ENCODE measurements at regions not wholly inside any gene's neighbourhood (a gene's known extent, or its start where the extent isn't known, plus 50 kb on each side); places are given as distances from the start of the nearest gene placed in this dataset.

DNA sequence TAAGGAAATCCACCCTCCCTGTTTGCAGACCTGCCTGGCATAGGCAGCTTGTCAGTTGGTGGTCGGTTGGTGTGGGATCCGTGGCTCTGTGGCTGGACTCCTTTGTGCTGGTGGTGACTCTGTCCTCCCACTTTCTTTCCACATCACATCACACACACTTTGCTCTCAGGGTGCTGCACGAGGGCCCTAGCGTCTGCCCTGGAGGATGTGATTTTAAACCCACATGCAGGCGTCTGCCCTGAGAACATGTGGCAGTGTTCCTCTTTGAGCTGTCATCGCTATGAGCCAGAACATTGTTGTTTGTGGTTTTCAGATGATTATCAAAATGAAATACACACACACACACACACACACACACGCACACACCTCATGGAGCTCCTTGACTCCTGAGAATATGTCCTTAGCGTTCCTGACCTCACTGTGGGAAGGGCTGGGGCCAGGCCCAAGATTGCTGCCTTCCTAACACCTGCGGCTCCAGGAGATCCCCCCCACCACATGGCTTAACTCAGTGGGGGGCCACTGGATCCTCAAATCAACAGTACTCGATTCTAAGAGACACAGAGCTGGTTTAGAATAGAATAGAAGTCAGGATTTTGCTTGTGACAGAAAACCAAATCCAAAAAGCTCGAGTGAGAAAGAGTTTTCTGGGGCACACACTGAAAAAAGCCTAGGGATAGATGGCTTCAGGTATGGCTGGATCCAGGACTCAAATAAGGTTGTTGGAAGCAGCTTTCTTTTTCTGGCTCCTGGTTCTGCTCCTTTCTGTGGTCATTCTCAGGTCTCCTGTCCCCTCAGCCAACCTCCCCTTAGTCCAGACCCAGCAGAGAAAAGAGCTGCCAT lies 54.8 kb downstream of the RTP5 start:
- DNase-seq: no peak

DNA sequence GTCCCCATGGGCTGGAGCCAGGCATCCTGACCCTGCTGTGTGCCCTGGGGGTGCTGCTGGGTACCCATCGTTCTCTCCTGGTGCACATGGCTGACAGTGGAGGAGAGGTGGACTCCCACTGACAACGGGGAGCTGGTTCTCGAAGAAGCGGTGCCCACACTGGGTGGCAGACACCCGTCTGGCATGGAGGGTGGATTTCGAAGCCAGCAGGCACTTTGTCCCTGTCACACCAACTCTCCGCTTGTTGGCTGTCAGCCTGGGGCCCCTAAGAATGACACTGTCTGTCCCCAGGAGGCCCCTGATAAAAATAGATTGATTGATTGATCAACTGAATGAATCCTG lies 55.4 kb downstream of the RTP5 start:
- DNase-seq: no peak

DNA sequence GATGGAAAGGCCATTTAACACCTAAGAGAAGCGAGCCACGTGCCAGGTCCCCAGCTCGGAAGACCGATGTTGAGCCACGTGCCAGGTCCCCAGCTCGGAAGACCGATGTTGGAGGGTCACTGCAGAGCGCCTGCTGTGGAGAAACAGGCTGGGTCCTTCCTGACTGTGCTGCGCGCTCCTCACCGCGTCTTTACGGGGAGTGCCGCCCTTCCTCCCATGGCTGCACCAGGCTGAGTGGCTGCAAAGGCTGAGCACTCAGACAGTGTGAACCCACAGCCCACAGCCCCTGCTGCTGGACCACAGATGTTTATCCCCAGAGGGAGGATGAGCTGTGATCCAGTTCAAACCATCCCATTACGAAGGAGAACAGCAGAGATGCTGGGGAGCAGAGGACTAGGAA lies 55.7 kb downstream of the RTP5 start:
- DNase-seq: no peak

GRCh38 chr2:241925821-241926441 lies 56.4 kb downstream of the RTP5 start:
- no peak for DNase-seq

DNA sequence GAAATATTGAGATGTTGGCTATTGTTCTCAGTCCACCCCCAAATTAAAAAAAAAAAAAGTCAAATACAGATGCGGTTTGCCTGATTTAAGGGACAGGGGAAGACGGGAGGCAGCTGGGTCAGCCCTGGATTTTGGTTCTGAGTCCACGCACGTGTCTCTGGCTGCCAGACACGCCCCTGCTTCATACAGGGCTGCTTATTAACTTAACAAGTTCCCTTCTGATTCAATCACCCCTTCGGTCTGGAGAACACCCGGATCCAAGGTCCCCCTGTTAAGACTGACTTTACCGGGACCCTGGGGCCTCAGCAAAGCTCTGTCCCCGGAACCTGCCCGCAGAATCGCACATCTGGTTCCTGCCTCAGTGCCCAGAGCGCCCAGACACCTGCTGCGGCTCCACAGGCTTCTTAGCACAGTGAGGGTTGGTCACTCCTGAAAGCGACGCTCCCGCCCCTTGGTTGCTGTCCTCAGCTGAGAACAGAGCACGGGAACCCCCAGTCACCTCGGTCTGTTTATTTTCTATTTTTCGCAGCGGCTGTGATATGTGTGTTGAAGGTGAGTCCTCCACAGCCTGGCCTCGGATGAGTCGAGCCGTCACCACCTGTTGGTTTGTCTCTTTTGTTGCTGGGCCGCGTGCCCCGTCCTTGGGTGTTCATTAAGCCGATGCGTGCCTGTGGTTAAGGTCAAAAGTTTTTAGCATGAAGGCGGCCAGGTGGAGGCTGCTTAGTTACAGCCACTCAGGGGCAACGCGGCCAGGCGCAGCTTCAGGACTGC lies 57.2 kb downstream of the RTP5 start:
- no peak for DNase-seq

GRCh38 chr2:241929551-241930490 lies 60.3 kb downstream of the RTP5 start:
- DNase-seq: no peak

GRCh38 chr2:241931084-241931975 lies 61.8 kb downstream of the RTP5 start:
- DNase-seq: no peak

- DNase-seq: no peak
Observed at GRCh38 chr2:241931976-241932898, 62.7 kb downstream of the RTP5 start.

DNA sequence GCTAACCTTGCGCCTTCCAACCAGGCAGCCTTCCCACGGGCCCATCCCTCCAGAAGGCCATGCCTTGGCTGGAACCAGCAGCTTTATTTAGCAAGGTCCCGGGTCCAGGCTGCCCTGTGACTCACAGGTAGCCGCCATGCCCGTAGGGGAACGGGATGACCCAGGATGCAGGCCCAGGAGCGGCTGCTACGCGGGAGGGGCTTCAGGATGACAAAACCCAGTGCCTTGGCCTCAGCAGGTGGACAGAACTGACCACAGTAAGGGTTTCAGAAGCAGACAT lies 63.3 kb downstream of the RTP5 start:
- no peak for DNase-seq

DNA sequence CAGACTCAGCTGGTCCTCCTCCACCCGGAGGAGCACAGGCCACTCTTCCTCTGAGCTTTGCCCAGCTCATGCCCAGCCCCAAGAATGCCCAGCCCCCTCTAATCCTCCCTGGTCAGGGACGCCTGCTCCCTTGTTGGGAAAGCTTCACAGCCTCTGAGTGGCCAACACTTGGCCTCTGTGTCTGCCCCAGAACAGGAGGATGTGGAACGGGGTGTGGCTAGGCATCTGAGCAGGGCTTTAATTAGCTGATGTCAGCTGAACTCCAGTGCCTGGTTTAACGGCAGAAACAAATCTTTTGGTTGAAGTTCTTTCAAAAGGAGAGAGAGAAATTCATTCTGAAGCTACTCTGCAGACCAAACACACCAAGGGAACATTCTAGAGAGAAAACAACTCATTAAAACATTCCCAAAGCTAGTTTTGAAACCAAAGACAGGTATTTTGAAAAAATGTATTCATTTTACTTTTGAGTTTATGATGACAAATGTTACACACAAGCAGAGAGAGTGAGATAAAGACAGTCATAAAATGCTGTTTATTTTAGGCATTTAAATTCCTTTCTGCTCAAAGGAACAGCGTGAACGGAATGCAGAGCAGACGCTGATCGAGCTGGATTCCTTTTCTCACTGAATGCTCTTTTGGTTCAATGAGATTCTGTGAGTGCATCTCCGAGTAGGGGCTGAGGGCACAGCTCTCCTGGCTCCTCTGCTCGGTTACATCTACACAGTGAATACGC lies 63.8 kb downstream of the RTP5 start:
- DNase-seq: peak; percentile 78

DNA sequence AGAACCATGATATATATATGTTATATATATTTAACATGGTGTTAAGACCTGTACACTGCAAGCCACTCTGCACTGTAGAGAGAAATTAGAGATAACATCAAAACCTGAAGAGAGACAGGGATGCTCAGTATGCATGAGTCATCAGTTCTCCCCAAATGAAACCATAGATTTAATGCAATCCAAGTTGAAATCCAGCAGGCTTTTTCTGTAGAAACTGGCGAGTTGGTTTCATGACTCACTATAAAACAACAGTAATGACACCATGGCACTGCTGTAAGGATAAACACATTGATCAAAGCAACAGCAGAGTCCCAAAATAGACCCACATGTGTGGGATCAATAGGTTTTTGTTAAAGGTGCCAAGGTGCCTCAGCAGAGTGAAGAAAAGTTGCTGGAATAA lies 65.8 kb downstream of the RTP5 start:
- DNase-seq: no peak

DNA sequence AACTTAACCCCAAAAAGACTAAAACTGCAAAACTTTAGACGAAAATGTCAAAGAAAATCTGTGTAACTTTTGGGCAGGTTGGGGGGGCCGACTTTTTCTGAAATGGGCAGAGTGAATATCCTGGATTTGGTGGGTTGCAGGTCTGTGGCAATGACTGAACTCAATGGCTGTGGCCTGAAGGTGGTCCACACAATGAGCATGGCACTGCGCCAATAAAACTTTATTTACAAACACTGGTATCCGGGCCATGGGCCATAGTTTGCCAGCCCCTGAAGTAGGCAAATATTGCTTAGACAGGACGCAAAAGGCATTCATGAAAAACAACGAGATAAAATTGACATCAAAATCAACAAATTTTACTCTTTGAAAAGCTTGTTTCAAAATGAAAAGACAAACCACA lies 66.2 kb downstream of the RTP5 start:
- DNase-seq: no peak

- no peak for DNase-seq
Observed at GRCh38 chr2:241936457-241937133, 67.1 kb downstream of the RTP5 start.

- no peak for DNase-seq
Observed at GRCh38 chr2:241937297-241937696, 67.8 kb downstream of the RTP5 start.

- DNase-seq: no peak
Observed at GRCh38 chr2:241939541-241939940, 70.0 kb downstream of the RTP5 start.

DNA sequence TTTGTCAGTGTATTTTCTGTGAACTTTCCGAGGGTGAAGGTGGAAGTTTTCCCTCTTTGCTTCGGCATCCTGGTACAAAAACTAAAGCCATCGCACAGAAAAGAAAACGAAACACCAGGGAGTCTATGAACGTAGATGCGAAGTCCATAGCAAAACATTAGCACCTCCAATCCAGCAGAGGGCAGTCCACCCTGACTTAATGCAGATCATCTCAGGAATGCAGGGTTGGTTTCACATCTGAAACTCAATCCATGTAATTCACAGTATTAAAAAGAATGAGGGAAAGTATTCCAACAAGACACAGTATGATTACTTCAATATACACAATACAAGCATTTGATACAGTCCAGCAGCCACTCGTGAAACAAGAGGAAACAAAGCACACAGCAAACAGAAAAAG lies 70.8 kb downstream of the RTP5 start:
- DNase-seq: no peak

DNA sequence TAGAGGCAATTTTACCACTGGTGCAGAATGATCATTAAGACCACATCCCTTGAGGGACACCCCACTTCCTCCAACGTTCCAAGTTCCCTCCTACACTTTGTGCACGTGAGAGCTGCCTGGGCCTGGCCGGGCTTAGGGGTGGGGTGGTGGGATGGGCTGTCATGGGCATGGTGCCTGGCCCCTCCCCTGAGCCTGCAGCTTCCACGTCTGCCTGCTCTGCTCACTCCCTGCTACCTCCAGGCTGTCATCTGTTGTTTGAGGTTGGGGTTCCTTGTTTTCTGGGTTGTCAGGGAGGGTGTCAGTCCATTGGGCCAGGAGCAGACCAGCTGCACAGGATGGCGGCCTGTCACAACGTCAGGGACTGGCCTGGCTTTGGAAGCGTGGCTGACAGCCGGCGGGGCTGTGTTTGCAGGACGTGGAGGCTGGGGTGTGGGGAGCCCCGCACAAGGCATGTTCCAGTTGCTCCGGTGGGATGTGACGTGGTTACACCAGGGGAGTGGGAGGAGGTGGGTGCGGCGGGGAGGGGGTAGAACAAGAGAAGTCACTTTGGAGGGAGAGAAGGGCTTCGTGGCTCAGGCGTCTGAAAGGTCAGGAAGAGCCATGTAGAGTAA lies 72.3 kb downstream of the RTP5 start:
- no peak for DNase-seq

GRCh38 chr2:241942416-241943208 lies 73.1 kb downstream of the RTP5 start:
- no peak for DNase-seq

Measured in islet precursor cell (in vitro differentiated cells).